ENCODE measurements at regions not wholly inside any gene's neighbourhood (a gene's known extent, or its start where the extent isn't known, plus 50 kb on each side); places are given as distances from the start of the nearest gene placed in this dataset.

- in situ Hi-C loops (cut with MboI; ENCODE audit: low pct_unique_long_range_greater_than_20kb in 2 of 9, low sequenced_read_pairs in 9 of 9, unreplicated experiment in 9 of 9) = no loop called here
- Histone ChIP-seq H3K4me3 (peak overlapping the region in 2 of 5 donors; percentile 33 to 44), H3K27ac (peak overlapping the region in 1 of 2 donors; percentile 93), H3K4me1 (replicated peaks in 1 of 2) (peaks cover 76 to 78% of the 10 kb centered on the region in 2 donors)
- no peak for ATAC-seq (replicated peaks in 6 of 8)
- 7 to 84% (median 68%) methylated on average over 3 to 14 of the region's 15 CpGs; no CpG with 5 or more reads in 2 of the 10 experiments for WGBS, 10 experiments
Measured at GRCh38 chr6:167679790-167680604, 146.7 kb upstream of the AFDN start.

GRCh38 chr6:167680605-167681149, 146.0 kb upstream of the AFDN start:
- H3K4me3 ChIP-seq = no peak overlapping the region
- in situ Hi-C loops (cut with MboI; ENCODE audit: low pct_unique_long_range_greater_than_20kb in 2 of 9, low sequenced_read_pairs in 9 of 9, unreplicated experiment in 9 of 9) = no loop called here
- H3K4me1 ChIP-seq (replicated peaks in 1 of 2) = peaks cover 81 to 84% of the 10 kb centered on the region in 2 donors
- ATAC-seq (replicated peaks in 6 of 8) = no peak
- H3K27ac ChIP-seq = no peak overlapping the region
- 0 to 100% (median 93%) methylated on average over 1 to 10 of the region's 15 CpGs for WGBS, 10 experiments

GRCh38 chr6:167682125-167682524, 144.6 kb upstream of the AFDN start:
- no peak overlapping the region for H3K4me3 ChIP-seq
- in situ Hi-C loops (cut with MboI; ENCODE audit: low pct_unique_long_range_greater_than_20kb in 2 of 9, low sequenced_read_pairs in 9 of 9, unreplicated experiment in 9 of 9) = no loop called here
- peaks cover 67 to 72% of the 10 kb centered on the region in 2 donors for H3K4me1 ChIP-seq (replicated peaks in 1 of 2)
- H3K27ac ChIP-seq = peak overlapping the region in 1 of 2 donors; percentile 75
- no peak for ATAC-seq (replicated peaks in 6 of 8)
- 80 to 100% (median 94%) methylated on average over 1 to 3 of the region's 11 CpGs; no CpG with 5 or more reads in 5 of the 10 experiments for WGBS, 10 experiments

GRCh38 chr6:167682546-167683027, 144.1 kb upstream of the AFDN start:
- ATAC-seq (replicated peaks in 6 of 8) = no peak
- no peak overlapping the region for H3K4me3 ChIP-seq
- peaks cover 62 to 72% of the 10 kb centered on the region in 2 donors for H3K4me1 ChIP-seq (replicated peaks in 1 of 2)
- peak overlapping the region; percentile 40 to 75 for H3K27ac ChIP-seq
- in situ Hi-C loops (cut with MboI; ENCODE audit: low pct_unique_long_range_greater_than_20kb in 2 of 9, low sequenced_read_pairs in 9 of 9, unreplicated experiment in 9 of 9) = no loop called here
- WGBS, 10 experiments = 35 to 100% (median 80%) methylated on average over 1 to 5 of the region's 5 CpGs; no CpG with 5 or more reads in 1 of the 10 experiments

GRCh38 chr6:167683028-167683862, 143.5 kb upstream of the AFDN start:
- in situ Hi-C loops (cut with MboI; ENCODE audit: low pct_unique_long_range_greater_than_20kb in 2 of 9, low sequenced_read_pairs in 9 of 9, unreplicated experiment in 9 of 9) = no loop called here
- peak overlapping the region; percentile 50 to 75 for H3K27ac ChIP-seq
- 26 to 69% (median 53%) methylated on average over 1 to 14 of the region's 19 CpGs; no CpG with 5 or more reads in 1 of the 10 experiments for WGBS, 10 experiments
- H3K4me1 ChIP-seq (replicated peaks in 1 of 2) = peaks cover 57 to 69% of the 10 kb centered on the region in 2 donors
- H3K4me3 ChIP-seq = no peak overlapping the region
- peak in 7 of 8 experiments; percentile 7 to 78 (median 72) for ATAC-seq (replicated peaks in 6 of 8)

GRCh38 chr6:167684276-167685104, 142.2 kb upstream of the AFDN start:
- H3K4me1 ChIP-seq (replicated peaks in 1 of 2) = peaks cover 49 to 57% of the 10 kb centered on the region in 2 donors
- no peak overlapping the region for H3K27ac ChIP-seq
- ATAC-seq (replicated peaks in 6 of 8) = no peak
- in situ Hi-C loops (cut with MboI; ENCODE audit: low pct_unique_long_range_greater_than_20kb in 2 of 9, low sequenced_read_pairs in 9 of 9, unreplicated experiment in 9 of 9) = no loop called here
- 34 to 100% (median 77%) methylated on average over 1 to 10 of the region's 14 CpGs; no CpG with 5 or more reads in 1 of the 10 experiments for WGBS, 10 experiments
- H3K4me3 ChIP-seq = no peak overlapping the region

GRCh38 chr6:167685654-167686053, 141.1 kb upstream of the AFDN start:
- no peak overlapping the region for H3K4me3 ChIP-seq
- WGBS, 10 experiments = 40 to 100% (median 100%) methylated on average over 1 to 2 of the region's 10 CpGs; no CpG with 5 or more reads in 6 of the 10 experiments
- in situ Hi-C loops (cut with MboI; ENCODE audit: low pct_unique_long_range_greater_than_20kb in 2 of 9, low sequenced_read_pairs in 9 of 9, unreplicated experiment in 9 of 9) = no loop called here

GRCh38 chr6:167686204-167686893, 140.4 kb upstream of the AFDN start:
- Histone ChIP-seq H3K4me1 (replicated peaks in 1 of 2) (peaks cover 53 to 55% of the 10 kb centered on the region in 2 donors), H3K4me3 (no peak overlapping the region), H3K27ac (no peak overlapping the region)
- no peak for ATAC-seq (replicated peaks in 6 of 8)
- in situ Hi-C loops (cut with MboI; ENCODE audit: low pct_unique_long_range_greater_than_20kb in 2 of 9, low sequenced_read_pairs in 9 of 9, unreplicated experiment in 9 of 9) = no loop called here
- 27 to 100% (median 73%) methylated on average over 1 to 7 of the region's 7 CpGs; no CpG with 5 or more reads in 1 of the 10 experiments for WGBS, 10 experiments

More at GRCh38 chr6:167685654-167686053, 141.1 kb upstream of the AFDN start:
- H3K4me1 ChIP-seq (replicated peaks in 1 of 2) = peaks cover 48 to 50% of the 10 kb centered on the region in 2 donors
- H3K27ac ChIP-seq = peak overlapping the region in 1 of 2 donors; percentile 4
- ATAC-seq (replicated peaks in 6 of 8) = no peak

- Histone ChIP-seq H3K4me3 (no peak overlapping the region), H3K27ac (no peak overlapping the region), H3K4me1 (replicated peaks in 1 of 2) (peaks cover 59 to 63% of the 10 kb centered on the region in 2 donors)
- in situ Hi-C loops (cut with MboI; ENCODE audit: low pct_unique_long_range_greater_than_20kb in 2 of 9, low sequenced_read_pairs in 9 of 9, unreplicated experiment in 9 of 9) = no loop called here
- 0 to 94% (median 68%) methylated on average over 1 to 7 of the region's 18 CpGs; no CpG with 5 or more reads in 2 of the 10 experiments for WGBS, 10 experiments
- ATAC-seq (replicated peaks in 6 of 8) = no peak
Measured at GRCh38 chr6:167687116-167687725, 139.5 kb upstream of the AFDN start.

- H3K4me1 ChIP-seq (replicated peaks in 1 of 2) = peaks cover 54 to 55% of the 10 kb centered on the region in 2 donors
- in situ Hi-C loops (cut with MboI; ENCODE audit: low pct_unique_long_range_greater_than_20kb in 2 of 9, low sequenced_read_pairs in 9 of 9, unreplicated experiment in 9 of 9) = no loop called here
- ATAC-seq (replicated peaks in 6 of 8) = peak in 1 of 8 experiments; percentile 23
- H3K4me3 ChIP-seq = no peak overlapping the region
- 45 to 100% (median 82%) methylated on average over 1 to 3 of the region's 6 CpGs; no CpG with 5 or more reads in 3 of the 10 experiments for WGBS, 10 experiments
- H3K27ac ChIP-seq = no peak overlapping the region
Measured at GRCh38 chr6:167688123-167688522, 138.6 kb upstream of the AFDN start.

- in situ Hi-C loops (cut with MboI; ENCODE audit: low pct_unique_long_range_greater_than_20kb in 2 of 9, low sequenced_read_pairs in 9 of 9, unreplicated experiment in 9 of 9) = no loop called here
- no peak overlapping the region for H3K27ac ChIP-seq
- ATAC-seq (replicated peaks in 6 of 8) = no peak
- no peak overlapping the region for H3K4me3 ChIP-seq
- H3K4me1 ChIP-seq (replicated peaks in 1 of 2) = peaks cover 42 to 43% of the 10 kb centered on the region in 2 donors
- WGBS, 10 experiments = 7 to 87% (median 74%) methylated on average over 1 to 3 of the region's 5 CpGs; no CpG with 5 or more reads in 6 of the 10 experiments
Measured at GRCh38 chr6:167689278-167689677, 137.4 kb upstream of the AFDN start.
